Gastroesophageal sphincter (tissue), 3 donors: ENCODE measurements at regions not wholly inside any gene's neighbourhood (a gene's known extent, or its start where the extent isn't known, plus 50 kb on each side); places are given as distances from the start of the nearest gene placed in this dataset.

Experiments used
- POLR2AphosphoS5 ChIP-seq: sonication (generic); formaldehyde crosslinking; IDR thresholded peaks from one replicate; pipeline ENCODE4 v1.6.1; 2017; ENCODE audit warnings: antibody characterized with exemption
- TF ChIP-seq, protein P1 (sequence below), 4 experiments: fragments of 200-600 bp in 2 of 4; fragments of 450-650 bp in 2 of 4; sonication (generic) in 1 of 4; IDR thresholded peaks; one replicate each; pipeline ENCODE4 v1.5.1; 2017 to 2019; ENCODE audit warnings: antibody characterized with exemption in 4 of 4, mild to moderate bottlenecking in 2 of 4, moderate library complexity in 2 of 4

DNA sequence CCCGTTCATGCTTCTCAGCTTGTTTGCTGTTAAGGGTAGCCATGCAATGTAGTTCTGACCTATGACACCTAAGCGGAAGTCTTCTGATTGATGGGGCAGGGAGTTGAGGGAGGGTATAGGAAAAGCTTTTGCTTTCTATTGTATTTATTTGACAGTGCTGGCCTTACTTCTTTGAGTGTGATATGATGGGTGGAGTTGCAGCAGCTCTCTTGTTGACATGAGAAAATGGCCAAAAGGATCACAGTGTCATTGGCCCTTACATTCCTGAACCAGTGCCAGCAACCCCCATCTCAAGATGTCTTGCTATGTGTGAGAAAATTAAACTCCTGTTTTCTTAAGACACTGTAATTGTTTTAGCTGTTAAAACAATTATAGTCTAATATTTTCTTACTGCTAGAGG lies 117.5 kb downstream of the SAMD5 start:
- TF ChIP-seq, protein P1, sequence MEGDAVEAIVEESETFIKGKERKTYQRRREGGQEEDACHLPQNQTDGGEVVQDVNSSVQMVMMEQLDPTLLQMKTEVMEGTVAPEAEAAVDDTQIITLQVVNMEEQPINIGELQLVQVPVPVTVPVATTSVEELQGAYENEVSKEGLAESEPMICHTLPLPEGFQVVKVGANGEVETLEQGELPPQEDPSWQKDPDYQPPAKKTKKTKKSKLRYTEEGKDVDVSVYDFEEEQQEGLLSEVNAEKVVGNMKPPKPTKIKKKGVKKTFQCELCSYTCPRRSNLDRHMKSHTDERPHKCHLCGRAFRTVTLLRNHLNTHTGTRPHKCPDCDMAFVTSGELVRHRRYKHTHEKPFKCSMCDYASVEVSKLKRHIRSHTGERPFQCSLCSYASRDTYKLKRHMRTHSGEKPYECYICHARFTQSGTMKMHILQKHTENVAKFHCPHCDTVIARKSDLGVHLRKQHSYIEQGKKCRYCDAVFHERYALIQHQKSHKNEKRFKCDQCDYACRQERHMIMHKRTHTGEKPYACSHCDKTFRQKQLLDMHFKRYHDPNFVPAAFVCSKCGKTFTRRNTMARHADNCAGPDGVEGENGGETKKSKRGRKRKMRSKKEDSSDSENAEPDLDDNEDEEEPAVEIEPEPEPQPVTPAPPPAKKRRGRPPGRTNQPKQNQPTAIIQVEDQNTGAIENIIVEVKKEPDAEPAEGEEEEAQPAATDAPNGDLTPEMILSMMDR (IDR thresholded peaks at IDR 0.05), result no peak
- no peak for TF ChIP-seq POLR2AphosphoS5
